ENCODE measurements at regions not wholly inside any gene's neighbourhood (a gene's known extent, or its start where the extent isn't known, plus 50 kb on each side); places are given as distances from the start of the nearest gene placed in this dataset.
"Not testable (repeated sequence)": the region's sequence is repeated elsewhere in the genome, so short reads cannot be mapped to it uniquely, and the experiment has no call there.

- DNase-seq = no peak
Observed at GRCh38 chr5:74497706-74498105, 142.8 kb downstream of the ENC1 start.

- no peak for DNase-seq
Observed at GRCh38 chr5:74493411-74493810, 147.1 kb downstream of the ENC1 start.

- DNase-seq = no peak
Observed at GRCh38 chr5:74492230-74492629, 148.3 kb downstream of the ENC1 start.

- no peak for DNase-seq
Observed at GRCh38 chr5:74491586-74491985, 148.9 kb downstream of the ENC1 start.

GRCh38 chr5:74490814-74491213 lies 149.7 kb downstream of the ENC1 start:
- DNase-seq = peak; percentile 26

- DNase-seq = no peak
Observed at GRCh38 chr5:74482990-74483389, 157.5 kb downstream of the ENC1 start.

- no peak for DNase-seq
Observed at GRCh38 chr5:74482523-74482922, 158.0 kb downstream of the ENC1 start.

- DNase-seq = not testable (repeated sequence)
Observed at GRCh38 chr5:74481357-74481756, 159.2 kb downstream of the ENC1 start.

- DNase-seq = no peak
Observed at GRCh38 chr5:74480201-74480600, 160.3 kb downstream of the ENC1 start.

- DNase-seq = no peak
Observed at GRCh38 chr5:74478328-74478727, 162.2 kb downstream of the ENC1 start.

GRCh38 chr5:74477761-74478160 lies 162.8 kb downstream of the ENC1 start:
- no peak for DNase-seq

GRCh38 chr5:74476819-74477453 lies 163.6 kb downstream of the ENC1 start:
- no peak for DNase-seq

GRCh38 chr5:74476046-74476818 lies 164.3 kb downstream of the ENC1 start:
- DNase-seq = no peak

- DNase-seq = no peak
Observed at GRCh38 chr5:74471875-74472274, 168.7 kb downstream of the ENC1 start.

GRCh38 chr5:74469234-74469994 lies 171.1 kb downstream of the ENC1 start:
- no peak for DNase-seq

- DNase-seq = no peak
Observed at GRCh38 chr5:74468421-74468820, 172.1 kb downstream of the ENC1 start.

GRCh38 chr5:74465724-74466123 lies 174.8 kb downstream of the ENC1 start:
- no peak for DNase-seq

GRCh38 chr5:74464512-74465209 lies 175.9 kb downstream of the ENC1 start:
- no peak for DNase-seq

- no peak for DNase-seq
Observed at GRCh38 chr5:74462356-74462755, 178.2 kb downstream of the ENC1 start.

- no peak for DNase-seq
Observed at GRCh38 chr5:74461251-74461650, 179.3 kb downstream of the ENC1 start.

GRCh38 chr5:74460694-74461093 lies 179.8 kb downstream of the ENC1 start:
- DNase-seq = no peak

- DNase-seq = no peak
Observed at GRCh38 chr5:74459984-74460383, 180.5 kb downstream of the ENC1 start.

- no peak for DNase-seq
Observed at GRCh38 chr5:74457876-74458275, 182.7 kb downstream of the ENC1 start.
